ENCODE measurements at regions not wholly inside any gene's neighbourhood (a gene's known extent, or its start where the extent isn't known, plus 50 kb on each side); places are given as distances from the start of the nearest gene placed in this dataset.

GRCh38 chr10:58140691-58141347 is 126.9 kb downstream of the IPMK start:
- no peaks in the 10 kb centered on the region for H3K9me3 Mint-ChIP-seq
- H3K27ac Mint-ChIP-seq, result no peak overlapping the region
- intact Hi-C loops (cut with micrococcal nuclease), result no loop called here
- no peak overlapping the region for H3K4me3 Mint-ChIP-seq
- no peaks in the 10 kb centered on the region for H3K4me1 Mint-ChIP-seq (ENCODE audit: low read depth)
- no peaks in the 10 kb centered on the region for H3K27me3 Mint-ChIP-seq
- H3K36me3 Mint-ChIP-seq (ENCODE audit: low read depth), result no peaks in the 10 kb centered on the region

- intact Hi-C loops (cut with micrococcal nuclease), result no loop called here
These were observed 127.6 kb downstream of the IPMK start for GRCh38 chr10:58140054-58140453.

GRCh38 chr10:58137813-58138212 is 129.9 kb downstream of the IPMK start:
- Mint-ChIP-seq H3K27ac (no peak overlapping the region), H3K27me3 (no peaks in the 10 kb centered on the region), H3K36me3 (ENCODE audit: low read depth) (no peaks in the 10 kb centered on the region), H3K9me3 (no peaks in the 10 kb centered on the region), H3K4me1 (ENCODE audit: low read depth) (no peaks in the 10 kb centered on the region), H3K4me3 (no peak overlapping the region)
- intact Hi-C loops (cut with micrococcal nuclease), result loop anchor here (2.0 kb wide), 1 partner anchor 31 kb away; no protein-coding TSS in a partner anchor

More at GRCh38 chr10:58140054-58140453, 127.6 kb downstream of the IPMK start:
- no peaks in the 10 kb centered on the region for H3K27me3 Mint-ChIP-seq
- no peaks in the 10 kb centered on the region for H3K4me1 Mint-ChIP-seq (ENCODE audit: low read depth)
- H3K36me3 Mint-ChIP-seq (ENCODE audit: low read depth), result no peaks in the 10 kb centered on the region
- H3K27ac Mint-ChIP-seq, result no peak overlapping the region
- H3K4me3 Mint-ChIP-seq, result no peak overlapping the region
- no peaks in the 10 kb centered on the region for H3K9me3 Mint-ChIP-seq

GRCh38 chr10:58115218-58116050 is 152.3 kb downstream of the IPMK start:
- H3K4me1 Mint-ChIP-seq (ENCODE audit: low read depth), result no peaks in the 10 kb centered on the region

DNA sequence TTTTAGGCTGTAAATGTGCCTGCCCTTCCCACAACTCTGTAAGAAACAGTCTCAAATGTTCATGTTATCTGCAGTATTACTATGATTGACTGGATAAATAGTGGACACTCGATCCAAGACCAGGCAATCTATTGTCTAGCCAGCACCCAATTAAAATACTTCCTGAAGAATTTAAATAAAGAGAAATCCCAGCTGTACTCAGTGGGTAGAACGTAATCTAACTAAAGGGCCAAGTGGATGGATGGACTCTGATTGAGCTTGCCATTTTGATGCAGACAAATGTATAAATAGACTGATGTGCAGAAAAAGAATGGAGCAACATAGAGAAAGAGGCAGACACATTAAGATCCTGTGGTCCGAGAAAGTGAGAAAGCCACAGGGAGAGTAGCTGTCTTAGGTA is 158.0 kb downstream of the IPMK start:
- H3K4me3 Mint-ChIP-seq, result no peak overlapping the region
- no peaks in the 10 kb centered on the region for H3K27me3 Mint-ChIP-seq
- H3K36me3 Mint-ChIP-seq (ENCODE audit: low read depth), result no peaks in the 10 kb centered on the region
- H3K9me3 Mint-ChIP-seq, result peaks cover 14% of the 10 kb centered on the region
- H3K4me1 Mint-ChIP-seq (ENCODE audit: low read depth), result no peaks in the 10 kb centered on the region
- intact Hi-C loops (cut with micrococcal nuclease), result no loop called here
- H3K27ac Mint-ChIP-seq, result no peak overlapping the region

More at GRCh38 chr10:58115218-58116050, 152.3 kb downstream of the IPMK start:
- intact Hi-C loops (cut with micrococcal nuclease), result no loop called here
- H3K9me3 Mint-ChIP-seq, result no peaks in the 10 kb centered on the region
- H3K27me3 Mint-ChIP-seq, result no peaks in the 10 kb centered on the region
- H3K27ac Mint-ChIP-seq, result no peak overlapping the region
- no peaks in the 10 kb centered on the region for H3K36me3 Mint-ChIP-seq (ENCODE audit: low read depth)
- no peak overlapping the region for H3K4me3 Mint-ChIP-seq

DNA sequence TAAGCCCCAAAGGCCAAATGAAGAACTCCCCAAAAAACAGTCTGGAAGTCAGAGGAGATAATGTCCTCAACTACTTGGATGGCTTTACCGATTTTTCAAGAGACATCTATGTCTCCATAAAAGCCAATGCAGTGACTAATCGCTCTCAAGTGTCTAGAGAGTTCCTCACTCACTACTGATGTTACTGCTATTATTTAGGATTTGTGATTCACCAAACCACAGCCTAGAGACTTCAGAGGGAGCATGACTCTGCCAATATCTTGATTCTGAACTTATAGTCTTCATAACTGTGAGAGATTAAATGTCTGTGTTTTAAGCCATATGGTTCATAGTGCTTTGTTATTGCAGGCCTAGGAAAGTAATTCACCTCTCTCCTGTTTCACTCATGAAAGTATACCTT is 160.2 kb downstream of the IPMK start:
- Mint-ChIP-seq H3K36me3 (ENCODE audit: low read depth) (no peaks in the 10 kb centered on the region), H3K27me3 (no peaks in the 10 kb centered on the region), H3K4me1 (ENCODE audit: low read depth) (no peaks in the 10 kb centered on the region)

GRCh38 chr10:58106211-58107035 is 161.3 kb downstream of the IPMK start:
- Mint-ChIP-seq H3K4me1 (ENCODE audit: low read depth) (no peaks in the 10 kb centered on the region), H3K4me3 (no peak overlapping the region), H3K27me3 (no peaks in the 10 kb centered on the region), H3K9me3 (peaks cover 21% of the 10 kb centered on the region), H3K36me3 (ENCODE audit: low read depth) (no peaks in the 10 kb centered on the region), H3K27ac (no peak overlapping the region)
- intact Hi-C loops (cut with micrococcal nuclease), result no loop called here

More for the DNA sequence above, 160.2 kb downstream of the IPMK start:
- intact Hi-C loops (cut with micrococcal nuclease), result no loop called here
- no peak overlapping the region for H3K4me3 Mint-ChIP-seq
- peaks cover 18% of the 10 kb centered on the region for H3K9me3 Mint-ChIP-seq
- no peak overlapping the region for H3K27ac Mint-ChIP-seq

DNA sequence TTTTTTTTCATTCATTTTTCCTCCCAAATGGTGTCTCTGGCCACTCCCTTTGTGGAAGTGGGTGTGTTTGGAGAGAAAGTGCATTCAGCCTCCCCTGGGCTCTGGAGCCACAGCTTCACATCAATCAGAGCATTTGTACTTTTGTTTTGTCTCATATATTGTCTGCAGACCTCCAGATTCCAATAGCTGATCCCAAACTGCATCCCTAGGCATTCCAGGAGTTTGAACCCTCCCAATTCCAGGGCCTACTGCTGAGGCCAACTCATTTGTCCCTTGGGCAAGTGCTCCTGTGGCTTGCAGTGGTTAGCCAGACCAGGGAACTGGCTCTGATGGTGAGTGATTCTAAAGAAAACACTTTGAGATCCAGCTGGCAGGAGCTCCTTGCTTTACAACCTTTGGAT is 163.3 kb downstream of the IPMK start:
- peaks cover 21% of the 10 kb centered on the region for H3K9me3 Mint-ChIP-seq
- no peak overlapping the region for H3K4me3 Mint-ChIP-seq
- H3K4me1 Mint-ChIP-seq (ENCODE audit: low read depth), result no peaks in the 10 kb centered on the region

GRCh38 chr10:58102897-58103296 is 164.8 kb downstream of the IPMK start:
- intact Hi-C loops (cut with micrococcal nuclease), result no loop called here
- no peaks in the 10 kb centered on the region for H3K4me1 Mint-ChIP-seq (ENCODE audit: low read depth)

More for the DNA sequence above, 163.3 kb downstream of the IPMK start:
- no peaks in the 10 kb centered on the region for H3K27me3 Mint-ChIP-seq
- H3K27ac Mint-ChIP-seq, result no peak overlapping the region
- intact Hi-C loops (cut with micrococcal nuclease), result no loop called here
- H3K36me3 Mint-ChIP-seq (ENCODE audit: low read depth), result no peaks in the 10 kb centered on the region

GRCh38 chr10:58101682-58102081 is 166.0 kb downstream of the IPMK start:
- no peaks in the 10 kb centered on the region for H3K27me3 Mint-ChIP-seq
- H3K27ac Mint-ChIP-seq, result no peak overlapping the region

More at GRCh38 chr10:58102897-58103296, 164.8 kb downstream of the IPMK start:
- Mint-ChIP-seq H3K36me3 (ENCODE audit: low read depth) (no peaks in the 10 kb centered on the region), H3K27me3 (no peaks in the 10 kb centered on the region), H3K9me3 (peaks cover 21% of the 10 kb centered on the region), H3K4me3 (no peak overlapping the region), H3K27ac (no peak overlapping the region)

DNA sequence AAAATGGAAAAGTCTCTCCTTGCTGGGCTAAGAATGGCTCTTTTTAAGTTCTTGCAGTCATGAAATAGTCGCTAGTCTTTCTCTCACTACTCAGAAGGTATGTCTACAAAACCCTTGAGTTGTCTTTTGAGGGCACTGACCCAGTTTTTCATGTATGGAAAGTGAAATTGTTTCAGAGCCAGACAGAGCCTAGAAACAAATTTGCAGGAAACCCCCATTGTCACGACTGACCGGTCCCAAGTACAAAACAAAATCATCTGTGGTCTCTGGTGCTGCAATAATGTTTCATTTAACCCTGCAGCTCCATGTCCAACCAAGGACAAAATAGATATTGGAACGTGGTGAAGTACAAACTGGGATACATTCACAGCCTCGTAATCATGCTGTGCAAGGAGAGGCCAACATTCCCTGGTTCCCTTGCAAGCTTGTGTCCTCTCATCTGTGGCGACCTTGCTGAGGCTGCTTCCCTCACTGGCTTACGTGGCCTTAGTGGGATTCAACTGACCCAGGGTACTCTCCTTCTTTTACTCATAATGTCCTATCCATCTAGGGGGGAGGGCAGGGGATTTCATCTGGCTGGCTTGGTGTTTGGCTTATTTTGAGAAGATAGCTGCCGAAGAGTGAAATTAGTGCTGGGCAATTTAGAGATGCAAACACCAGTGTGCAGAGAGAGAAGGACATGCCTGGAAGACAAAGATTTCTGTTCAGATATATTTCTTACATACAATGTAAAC is 172.5 kb downstream of the IPMK start:
- Mint-ChIP-seq H3K36me3 (ENCODE audit: low read depth) (no peaks in the 10 kb centered on the region), H3K4me3 (no peak overlapping the region), H3K27ac (no peak overlapping the region), H3K9me3 (no peaks in the 10 kb centered on the region), H3K4me1 (ENCODE audit: low read depth) (no peaks in the 10 kb centered on the region), H3K27me3 (no peaks in the 10 kb centered on the region)
- intact Hi-C loops (cut with micrococcal nuclease), result no loop called here

More at GRCh38 chr10:58101682-58102081, 166.0 kb downstream of the IPMK start:
- no peaks in the 10 kb centered on the region for H3K36me3 Mint-ChIP-seq (ENCODE audit: low read depth)
- no peaks in the 10 kb centered on the region for H3K4me1 Mint-ChIP-seq (ENCODE audit: low read depth)
- H3K4me3 Mint-ChIP-seq, result no peak overlapping the region
- peaks cover 17% of the 10 kb centered on the region for H3K9me3 Mint-ChIP-seq
- intact Hi-C loops (cut with micrococcal nuclease), result no loop called here

DNA sequence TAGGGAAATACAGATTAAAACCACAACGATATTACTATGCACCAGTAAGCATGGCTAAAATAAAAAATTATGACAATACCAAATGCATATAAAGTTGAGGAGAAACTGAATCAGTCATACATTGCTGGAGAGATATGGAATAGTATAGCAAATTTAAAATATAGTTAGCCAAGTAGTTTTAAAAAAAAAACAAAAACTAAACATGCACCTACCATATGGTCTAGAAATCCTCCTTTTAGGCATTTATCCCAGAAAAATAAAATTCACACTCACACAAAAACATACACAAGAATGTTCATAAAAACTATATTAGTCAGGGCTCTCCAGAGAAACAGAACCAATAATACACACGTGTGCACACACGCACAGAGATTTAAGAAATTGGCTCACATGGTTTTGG is 175.8 kb downstream of the IPMK start:
- no peaks in the 10 kb centered on the region for H3K4me1 Mint-ChIP-seq (ENCODE audit: low read depth)
- intact Hi-C loops (cut with micrococcal nuclease), result no loop called here
- H3K36me3 Mint-ChIP-seq (ENCODE audit: low read depth), result no peaks in the 10 kb centered on the region
- no peak overlapping the region for H3K27ac Mint-ChIP-seq
- no peaks in the 10 kb centered on the region for H3K27me3 Mint-ChIP-seq
- H3K4me3 Mint-ChIP-seq, result no peak overlapping the region
- no peaks in the 10 kb centered on the region for H3K9me3 Mint-ChIP-seq

GRCh38 chr10:58089739-58090138 is 178.0 kb downstream of the IPMK start:
- no peaks in the 10 kb centered on the region for H3K9me3 Mint-ChIP-seq
- H3K36me3 Mint-ChIP-seq (ENCODE audit: low read depth), result no peaks in the 10 kb centered on the region
- intact Hi-C loops (cut with micrococcal nuclease), result no loop called here

More at GRCh38 chr10:58089739-58090138, 178.0 kb downstream of the IPMK start:
- H3K4me1 Mint-ChIP-seq (ENCODE audit: low read depth), result no peaks in the 10 kb centered on the region
- no peak overlapping the region for H3K27ac Mint-ChIP-seq
- no peak overlapping the region for H3K4me3 Mint-ChIP-seq
- no peaks in the 10 kb centered on the region for H3K27me3 Mint-ChIP-seq

Measured in dendritic cell treated with granulocyte-macrophage colony-stimulating factor and Interleukin-4, amounts not matched to agents 40 ng/mL and 50 ng/mL, for 4 days (primary cell).